ENCODE measurements at regions not wholly inside any gene's neighbourhood (a gene's known extent, or its start where the extent isn't known, plus 50 kb on each side); places are given as distances from the start of the nearest gene placed in this dataset.

DNA sequence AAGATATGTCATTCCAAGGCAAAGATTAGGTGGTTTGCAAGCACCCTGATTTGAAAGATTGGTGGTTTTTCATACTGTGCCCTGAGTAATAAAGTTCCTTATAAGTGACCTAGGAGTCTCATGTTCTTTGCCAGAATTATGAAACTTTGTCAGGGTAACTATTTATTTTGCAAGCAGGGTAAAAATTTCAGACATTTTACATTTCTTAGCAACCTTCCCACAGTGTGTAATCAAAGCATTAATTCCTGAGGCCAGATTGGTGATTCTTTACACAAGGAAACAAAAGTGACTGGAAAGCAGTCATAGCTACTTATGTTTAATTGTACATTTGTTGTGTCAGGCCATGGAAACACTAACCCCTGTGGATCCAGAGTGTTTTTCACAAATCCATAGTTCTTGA is 998.0 kb upstream of the B3GALT2 start:
- DNase-seq, result no peak

DNA sequence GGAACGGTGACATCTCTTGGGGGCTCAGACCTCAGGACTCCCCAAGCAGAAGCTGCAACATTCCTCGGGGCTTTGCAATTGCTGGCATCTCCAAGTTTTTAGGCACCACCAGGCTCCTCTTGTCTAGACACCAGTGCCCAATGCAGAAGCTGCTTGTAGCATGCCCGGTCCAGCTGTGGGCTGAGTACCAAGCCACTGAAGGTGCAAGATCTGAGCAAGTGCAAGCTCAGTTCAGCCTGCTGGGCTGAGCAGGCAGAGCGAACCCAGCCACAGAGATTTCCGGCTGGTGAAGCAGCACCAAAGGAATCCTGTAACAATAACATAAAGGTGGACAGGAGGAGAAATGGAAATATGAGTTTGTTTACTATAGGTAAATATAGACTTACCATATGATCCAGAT is 995.4 kb upstream of the B3GALT2 start:
- DNase-seq, result no peak

DNA sequence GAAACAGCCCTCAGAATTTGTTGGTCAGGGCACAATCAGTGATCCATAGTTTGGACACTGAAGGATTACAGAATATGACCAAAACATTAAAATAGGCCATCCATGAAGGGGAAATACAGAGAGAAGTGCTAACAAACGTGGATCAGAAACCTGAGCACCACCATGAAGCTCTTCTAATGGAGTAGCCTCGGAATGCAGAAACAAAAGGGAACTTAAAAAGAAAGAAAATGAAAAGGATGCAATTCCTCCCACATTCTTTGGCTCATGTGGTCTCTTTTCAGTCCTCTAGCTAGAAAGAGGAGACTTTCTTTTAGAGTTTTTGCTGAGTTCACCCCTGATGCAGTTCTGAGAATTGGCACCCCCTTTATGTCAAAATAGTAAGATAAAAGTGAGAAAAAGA is 989.8 kb upstream of the B3GALT2 start:
- no peak for DNase-seq

DNA sequence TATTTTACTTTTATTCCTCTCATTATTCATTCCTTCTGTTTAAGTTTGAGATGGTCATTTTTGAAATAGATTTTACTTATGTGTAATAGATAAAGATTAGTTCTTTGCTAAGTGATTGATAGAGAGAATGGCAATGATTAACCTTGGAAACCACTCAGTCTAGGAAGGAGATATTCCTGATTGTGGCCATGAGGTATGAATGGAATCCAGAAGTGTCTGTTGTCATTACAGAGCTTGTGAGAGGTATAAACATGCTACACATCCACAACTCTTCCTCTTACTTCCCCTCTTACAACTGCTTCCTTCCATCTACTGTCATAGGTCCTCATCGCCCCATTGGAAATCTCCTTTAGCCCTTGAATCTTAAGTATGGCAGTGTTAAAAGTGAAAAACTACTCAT is 988.8 kb upstream of the B3GALT2 start:
- no peak for DNase-seq

DNA sequence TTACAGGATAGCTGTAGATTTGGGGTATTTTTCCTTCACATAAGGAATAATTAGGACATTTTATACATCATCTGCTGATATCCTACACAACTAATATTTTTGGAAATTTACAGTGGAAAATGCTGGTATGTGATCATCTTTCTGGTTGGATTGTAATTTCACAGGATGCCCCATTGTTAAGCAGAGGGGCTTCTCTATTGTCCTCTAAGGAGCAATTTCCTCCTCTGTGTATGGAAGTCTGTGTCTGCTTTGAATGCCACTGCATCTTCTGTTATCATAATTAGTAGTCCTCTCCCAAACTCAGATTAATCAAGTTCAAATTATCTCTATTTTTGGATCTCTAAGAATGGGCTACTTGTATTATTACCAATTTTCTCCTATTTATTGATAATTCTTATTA is 988.1 kb upstream of the B3GALT2 start:
- DNase-seq, result peak; percentile 6

DNA sequence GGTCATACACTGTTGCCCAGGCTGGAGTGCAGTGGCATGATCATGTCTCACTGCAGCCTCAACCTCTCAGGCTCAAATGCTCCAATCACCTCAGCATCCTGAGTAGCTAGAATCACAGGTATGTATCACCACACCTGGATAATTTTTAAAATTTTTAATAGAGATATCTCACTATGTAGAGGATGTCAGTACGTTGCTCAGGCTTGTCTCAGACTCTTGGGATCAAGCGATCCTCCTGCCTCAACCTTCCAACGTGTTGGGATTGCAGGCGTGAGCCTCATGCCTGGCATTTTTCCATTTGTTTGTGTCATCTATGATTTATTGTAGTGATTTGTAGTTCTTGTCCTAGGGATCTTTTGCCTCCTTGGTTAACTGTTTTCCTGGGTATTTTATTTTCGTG is 985.2 kb upstream of the B3GALT2 start:
- DNase-seq, result no peak

DNA sequence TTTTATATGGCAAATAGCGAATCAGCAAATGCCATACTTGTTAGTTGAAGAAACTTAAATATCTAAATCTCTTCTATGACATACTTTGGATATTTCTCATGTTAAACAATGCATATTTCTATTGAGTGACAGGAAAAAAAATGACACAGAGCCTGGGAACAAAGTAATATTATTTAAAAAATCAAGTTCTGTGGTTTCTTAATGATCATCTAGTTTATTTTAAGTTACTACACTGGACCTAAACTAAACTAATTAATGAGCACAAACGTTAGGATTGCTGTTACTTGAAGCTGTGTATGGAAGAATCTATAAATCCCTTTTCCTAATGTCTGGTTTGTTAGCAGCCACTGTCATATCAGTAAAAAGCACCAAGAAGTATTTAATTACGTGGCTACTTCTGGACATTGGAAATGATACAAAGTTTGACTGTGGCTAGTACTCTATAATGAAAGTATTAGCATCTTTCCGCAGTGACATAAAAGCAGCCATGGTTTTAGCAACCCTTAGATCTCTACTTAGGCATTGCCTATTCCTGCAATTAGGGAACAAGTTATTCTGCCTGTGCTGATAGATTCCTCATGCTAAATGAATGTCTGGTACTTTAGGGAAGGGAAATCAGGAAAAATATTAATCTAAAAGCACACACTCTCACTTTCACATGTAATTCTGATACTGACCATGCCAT is 981.7 kb upstream of the B3GALT2 start:
- no peak for DNase-seq

DNA sequence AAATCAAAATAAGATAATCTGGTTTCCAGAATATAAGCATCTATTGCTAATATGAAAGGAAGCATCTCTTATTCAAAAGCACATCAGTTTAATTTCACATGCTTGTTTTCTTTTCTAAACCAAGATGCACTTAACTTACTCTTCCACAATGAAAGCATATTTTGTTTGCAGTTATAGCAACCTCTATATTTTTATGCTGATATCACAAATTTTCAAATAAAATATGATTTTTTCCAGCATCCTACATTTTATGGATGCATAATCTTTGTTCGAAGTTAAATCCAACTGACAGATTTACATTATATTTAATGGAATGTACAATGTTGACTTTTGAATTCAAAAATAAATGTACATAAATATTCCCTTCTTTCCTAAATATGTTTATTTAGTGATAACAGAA is 978.3 kb upstream of the B3GALT2 start:
- no peak for DNase-seq

DNA sequence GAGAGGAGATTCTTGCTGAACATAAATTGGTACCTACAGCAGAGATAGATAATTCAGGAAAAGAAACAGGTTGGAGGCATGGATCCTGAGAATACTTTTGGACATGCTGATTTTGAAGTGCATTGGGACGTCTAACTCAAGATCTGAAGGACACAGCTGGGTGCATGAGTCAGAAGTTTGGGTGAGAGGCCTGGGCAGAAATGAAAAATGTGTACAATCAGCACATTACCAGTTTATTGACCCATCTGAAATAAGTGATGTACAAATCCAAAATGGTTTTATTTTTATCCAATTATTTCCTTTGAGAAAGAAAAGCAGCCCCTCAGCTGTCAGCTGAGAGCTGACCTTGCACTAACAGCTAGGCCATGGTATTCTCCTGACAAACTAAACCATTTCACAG is 975.2 kb upstream of the B3GALT2 start:
- DNase-seq, result no peak

DNA sequence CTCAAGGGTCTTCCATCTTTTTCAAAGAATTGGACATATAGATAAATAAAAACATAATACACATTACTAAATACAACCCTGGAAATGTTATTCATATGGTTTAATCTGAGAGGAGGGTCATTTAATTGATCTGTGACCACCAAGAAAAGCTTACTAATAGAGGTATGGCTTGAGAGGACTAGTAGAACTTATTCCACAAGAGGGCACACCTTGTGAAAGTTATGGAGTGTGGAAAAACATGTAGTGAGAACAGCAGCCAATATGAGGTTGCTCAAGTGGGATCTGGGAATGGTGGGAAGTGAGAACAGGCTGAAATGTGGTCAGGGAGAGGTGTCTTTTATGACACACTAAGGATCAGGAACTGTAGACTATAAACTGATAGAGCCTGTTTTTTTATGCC is 973.5 kb upstream of the B3GALT2 start:
- DNase-seq, result no peak

DNA sequence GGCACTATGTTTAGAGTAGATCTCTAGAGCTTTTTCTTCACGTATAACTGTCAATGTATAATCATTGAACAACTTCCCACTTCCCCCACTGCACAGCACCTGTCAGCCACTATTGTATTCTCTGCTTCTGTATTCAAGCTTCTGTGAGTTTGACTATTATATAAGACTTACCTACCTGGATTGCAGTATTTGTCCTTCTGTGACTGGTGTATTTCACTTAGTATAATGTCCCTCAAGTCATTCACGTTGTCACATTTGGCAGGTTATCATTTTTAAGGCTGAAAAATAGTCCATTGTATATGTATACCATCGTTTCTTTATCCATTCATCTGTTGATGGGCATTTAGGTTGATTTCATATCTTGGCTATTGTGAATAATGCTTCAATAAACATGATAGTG is 969.5 kb upstream of the B3GALT2 start:
- DNase-seq, result no peak

DNA sequence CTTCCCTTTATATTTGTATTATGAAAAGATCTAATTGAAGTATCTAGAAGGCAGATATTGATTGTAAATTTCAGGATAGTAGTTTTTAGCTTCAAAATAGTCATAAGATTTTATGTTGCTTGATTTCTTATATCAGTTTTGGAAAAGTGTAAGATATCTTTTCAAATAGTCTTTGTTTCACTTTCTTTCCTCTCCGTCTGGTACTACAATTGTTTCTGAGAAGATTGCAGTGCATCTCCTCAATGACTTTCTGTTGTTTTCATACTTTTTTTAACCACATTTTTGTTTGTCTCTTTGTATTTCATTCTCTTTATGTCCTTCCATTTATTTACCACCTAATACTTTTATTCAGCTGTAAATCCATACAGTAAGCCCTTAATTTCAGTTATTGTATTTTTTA is 964.6 kb upstream of the B3GALT2 start:
- DNase-seq, result no peak

DNA sequence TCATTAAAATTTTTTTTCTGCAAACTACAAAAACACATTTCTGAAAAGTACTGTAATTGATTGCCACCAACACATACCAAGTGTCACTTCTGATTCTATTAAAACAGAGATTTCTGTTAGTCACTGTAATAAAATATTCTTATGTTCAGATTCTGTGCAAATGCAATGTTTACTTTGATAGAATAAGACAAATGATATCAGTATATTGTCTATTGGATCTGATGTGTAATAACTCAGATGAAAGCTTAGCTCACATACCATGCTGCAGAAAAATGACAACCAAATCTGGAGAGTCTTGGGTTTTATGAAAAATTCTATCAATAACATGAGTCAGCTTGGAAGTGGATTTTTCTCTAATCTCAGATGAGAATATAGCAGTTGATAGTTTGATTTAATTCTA is 963.8 kb upstream of the B3GALT2 start:
- no peak for DNase-seq

DNA sequence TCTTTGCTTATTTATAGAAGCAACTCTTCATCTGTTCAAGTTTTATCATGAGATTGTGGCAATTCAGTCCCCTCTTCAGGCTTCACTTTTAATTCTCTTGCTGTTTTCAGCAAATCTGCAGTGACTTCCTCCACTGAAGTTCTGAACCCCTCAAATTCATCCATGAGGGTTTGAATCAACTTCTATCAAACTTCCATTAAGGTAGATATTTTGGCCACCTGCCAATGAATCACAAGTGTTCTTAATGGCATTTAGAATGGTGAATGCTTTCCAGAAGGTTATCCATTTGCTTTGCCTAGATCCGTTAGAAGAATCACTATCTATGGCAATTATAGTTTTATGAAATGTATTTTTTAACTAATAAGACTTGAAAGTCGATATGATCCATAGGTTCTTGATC is 946.7 kb upstream of the B3GALT2 start:
- peak; percentile 1 for DNase-seq

DNA sequence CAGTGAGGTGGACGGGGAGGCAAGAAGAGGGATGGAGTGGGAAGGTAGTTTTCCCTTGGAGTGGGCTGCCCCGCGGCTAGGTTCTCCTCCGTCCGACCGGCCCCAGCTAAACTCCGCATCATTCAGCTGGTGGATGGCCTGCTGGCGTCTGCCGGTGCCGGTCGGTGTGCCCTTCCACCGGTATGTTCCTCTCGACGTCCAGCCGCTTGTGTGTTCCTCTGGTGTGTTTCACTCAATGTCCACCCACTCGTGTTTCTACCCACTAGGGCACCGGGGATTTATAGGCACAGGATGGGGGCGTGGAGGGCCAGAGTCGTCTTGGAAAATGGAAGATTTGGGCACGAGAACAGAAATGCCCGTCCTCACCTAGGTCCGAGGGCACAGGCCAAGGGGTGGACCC is 931.7 kb upstream of the B3GALT2 start:
- no peak for DNase-seq

DNA sequence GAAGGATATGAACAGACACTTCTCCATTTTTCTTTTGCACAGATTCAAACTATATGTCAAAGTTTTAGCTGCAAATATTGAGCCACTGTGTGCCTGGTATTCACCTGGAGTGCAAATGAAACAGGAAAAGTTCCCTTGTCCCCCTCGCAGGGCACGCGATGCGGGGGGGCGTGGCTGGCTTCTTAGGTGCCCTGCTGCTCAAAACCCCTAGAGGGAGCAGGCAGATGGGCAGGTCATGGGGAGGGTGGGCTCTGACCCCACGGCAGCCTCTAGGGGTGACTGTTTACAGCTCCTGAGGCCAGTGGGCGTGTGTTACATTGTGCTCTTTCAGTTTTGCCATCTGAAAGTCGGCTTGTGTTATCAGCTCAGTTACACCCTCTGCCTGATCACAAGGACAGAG is 931.2 kb upstream of the B3GALT2 start:
- DNase-seq, result no peak

DNA sequence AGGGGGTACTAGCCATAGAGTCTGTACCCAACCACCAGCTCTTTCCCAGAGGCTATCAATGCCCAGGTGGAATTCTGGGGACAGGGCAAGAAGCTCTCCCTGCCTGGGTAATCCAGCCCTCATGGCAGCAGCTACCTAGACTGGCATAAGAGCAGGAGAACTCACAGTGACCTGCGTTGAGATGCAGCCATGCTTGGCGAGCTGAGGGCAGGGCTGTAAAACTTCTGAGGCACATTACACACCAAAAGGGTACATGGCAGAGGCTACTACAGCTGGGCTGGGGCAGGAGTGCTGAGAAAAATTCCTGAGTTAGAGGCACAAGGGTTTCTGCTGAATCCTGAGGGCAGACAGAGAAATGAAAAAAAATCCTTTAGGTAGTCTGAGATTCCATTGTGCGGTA is 927.9 kb upstream of the B3GALT2 start:
- no peak for DNase-seq

DNA sequence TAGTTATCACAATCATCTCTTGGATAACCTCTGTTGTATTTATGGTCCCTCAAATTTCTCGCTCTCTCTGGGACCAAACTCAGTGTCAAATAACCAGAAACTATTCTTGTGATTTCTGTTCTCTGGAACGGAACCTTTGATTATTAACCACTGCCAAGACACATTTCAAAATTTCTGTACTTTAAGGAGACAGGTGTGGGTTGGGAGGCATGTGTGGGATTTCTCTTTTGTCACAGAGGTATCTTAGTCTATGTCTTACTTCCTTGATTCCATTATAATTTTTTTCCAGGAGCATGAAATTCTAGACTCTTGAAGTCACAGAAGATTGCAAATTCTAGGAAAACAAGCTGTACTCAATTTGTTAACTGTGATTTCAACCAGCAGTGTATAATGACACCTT is 919.0 kb upstream of the B3GALT2 start:
- no peak for DNase-seq

DNA sequence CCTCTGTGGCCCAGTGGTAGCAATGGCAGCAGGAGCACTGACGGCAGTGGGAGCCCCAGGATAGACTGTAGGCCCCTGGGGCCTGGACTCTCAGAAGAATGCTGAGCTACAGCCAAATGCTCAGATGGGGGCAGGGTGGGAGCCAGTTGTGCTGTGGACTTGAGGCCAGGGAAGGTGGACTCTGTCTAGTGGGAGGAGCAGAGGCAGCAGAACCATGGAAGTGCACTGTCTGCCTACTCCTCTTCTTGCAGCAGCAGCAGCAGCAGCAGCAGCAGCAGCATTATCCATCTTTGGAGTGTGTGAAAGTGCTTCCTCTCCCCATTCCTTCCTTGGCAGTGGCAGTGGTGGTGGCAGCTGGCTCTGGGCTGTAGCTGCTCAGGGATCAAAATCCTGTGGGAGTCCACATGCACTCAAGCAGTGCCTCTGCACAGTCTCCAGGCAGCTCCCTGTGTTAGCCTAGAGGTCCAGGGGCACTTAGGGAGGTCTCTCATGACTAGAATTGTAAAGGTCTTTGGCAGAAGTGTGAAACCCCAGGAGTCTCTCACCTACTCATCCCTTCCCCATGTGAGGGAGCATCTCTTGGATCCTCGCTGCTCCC is 917.9 kb upstream of the B3GALT2 start:
- peak; percentile 34 for DNase-seq

DNA sequence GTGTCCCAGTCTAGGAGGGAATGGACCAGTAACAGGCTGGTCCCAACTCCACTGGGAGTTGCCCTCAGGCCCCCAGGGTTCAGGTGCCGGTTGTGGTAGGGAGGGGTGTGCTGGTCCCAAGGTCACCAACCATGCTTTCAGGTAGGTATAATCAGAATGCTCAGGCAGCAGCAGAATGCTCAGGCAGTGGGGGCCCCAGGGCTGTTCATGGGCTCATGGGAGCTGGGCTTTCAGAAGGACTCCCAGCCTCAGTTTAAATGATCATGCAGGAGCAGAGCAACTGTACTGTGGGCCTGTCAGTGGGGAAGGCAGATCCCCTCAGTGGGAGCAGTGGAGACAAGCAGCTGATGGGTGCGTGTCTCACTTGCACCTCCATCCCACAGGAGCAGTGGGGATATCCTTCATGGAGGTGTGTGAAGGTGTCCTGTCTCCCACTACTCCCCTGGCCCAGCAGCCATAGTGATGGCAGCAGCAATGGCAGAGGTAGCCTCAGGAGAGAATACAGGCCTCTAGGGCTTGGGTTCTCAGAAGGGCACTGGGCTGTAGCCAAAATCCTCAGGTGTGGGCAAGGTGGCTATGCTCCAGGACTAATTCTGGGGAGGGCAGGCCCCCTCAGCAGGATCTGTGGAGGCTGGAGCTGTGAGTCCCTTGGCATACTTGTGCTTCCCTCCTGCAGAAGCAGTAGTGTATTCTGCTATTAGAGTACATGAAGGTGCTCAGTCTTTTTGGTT is 917.3 kb upstream of the B3GALT2 start:
- no peak for DNase-seq

DNA sequence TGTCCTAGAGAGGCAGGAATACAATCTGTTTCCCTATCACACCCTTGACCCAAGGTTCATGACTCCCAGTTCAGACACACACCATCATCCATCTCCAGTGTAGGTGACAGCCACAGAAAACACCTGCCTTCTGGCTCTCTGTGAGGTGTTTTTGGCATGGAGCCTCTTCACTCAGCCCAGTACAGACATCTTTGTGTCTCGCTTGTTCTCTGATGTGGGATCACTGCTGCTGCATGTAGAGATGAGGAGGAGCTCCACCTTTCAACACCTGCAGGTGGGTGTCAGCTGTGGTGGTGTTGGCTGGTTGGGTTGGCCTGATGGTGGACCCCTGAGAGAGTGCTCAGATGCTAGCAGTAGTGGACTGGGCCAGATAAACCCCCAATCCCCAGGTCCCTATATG is 916.7 kb upstream of the B3GALT2 start:
- no peak for DNase-seq

DNA sequence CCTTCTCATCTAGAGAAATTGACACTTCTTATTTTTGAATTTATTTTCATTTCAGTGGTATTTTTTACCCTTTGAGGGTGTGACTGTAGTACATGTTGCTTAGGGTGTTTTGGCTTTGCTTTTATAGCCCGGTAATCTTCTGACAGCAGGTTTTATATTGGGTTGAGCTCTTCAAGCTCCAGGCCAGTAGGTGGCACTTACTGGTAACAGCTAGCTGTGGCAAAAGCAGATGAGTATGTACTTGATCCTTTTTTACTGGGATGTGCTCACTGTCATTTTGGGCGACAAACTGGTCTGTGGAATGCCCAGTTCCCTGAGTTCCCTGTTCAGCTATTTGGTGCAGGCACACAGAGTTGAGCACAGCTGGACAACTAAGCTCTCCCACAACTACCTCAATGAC is 916.2 kb upstream of the B3GALT2 start:
- no peak for DNase-seq

DNA sequence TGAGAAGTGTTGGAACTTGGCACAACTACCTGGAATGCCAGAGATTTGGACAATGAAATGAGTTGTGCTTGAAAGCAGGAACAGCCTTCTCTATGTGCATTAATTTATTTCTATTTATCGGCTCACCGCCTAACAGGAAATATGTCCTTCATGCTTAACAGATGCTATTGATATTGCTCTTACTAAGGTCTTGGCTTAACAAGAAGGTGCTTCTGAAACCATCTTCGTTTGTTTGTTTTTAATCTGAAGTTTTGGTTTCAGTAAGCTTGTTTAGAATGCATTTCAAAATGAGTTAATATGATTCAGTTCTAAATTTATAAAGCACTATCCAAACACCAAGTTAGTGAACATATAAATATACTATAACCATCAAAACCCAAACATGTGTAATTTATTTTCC is 898.3 kb upstream of the B3GALT2 start:
- DNase-seq, result no peak

DNA sequence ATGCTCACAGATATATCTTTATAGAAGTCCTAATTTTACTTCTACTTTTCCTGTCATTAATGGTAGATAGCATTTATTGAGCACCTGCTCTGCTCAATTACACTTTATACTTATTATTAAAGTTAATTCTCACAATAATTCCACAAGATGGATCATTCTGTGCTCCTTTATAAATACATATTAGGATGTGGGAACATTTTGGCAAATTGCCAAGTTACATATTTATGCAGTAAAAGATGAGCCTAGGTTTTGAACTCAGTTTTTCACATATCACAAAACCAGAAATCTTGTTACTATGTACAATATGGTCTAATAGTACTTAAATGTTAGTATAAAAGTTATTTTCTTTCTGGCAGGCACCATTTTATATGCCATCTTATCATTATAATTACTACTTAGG is 895.0 kb upstream of the B3GALT2 start:
- no peak for DNase-seq

DNA sequence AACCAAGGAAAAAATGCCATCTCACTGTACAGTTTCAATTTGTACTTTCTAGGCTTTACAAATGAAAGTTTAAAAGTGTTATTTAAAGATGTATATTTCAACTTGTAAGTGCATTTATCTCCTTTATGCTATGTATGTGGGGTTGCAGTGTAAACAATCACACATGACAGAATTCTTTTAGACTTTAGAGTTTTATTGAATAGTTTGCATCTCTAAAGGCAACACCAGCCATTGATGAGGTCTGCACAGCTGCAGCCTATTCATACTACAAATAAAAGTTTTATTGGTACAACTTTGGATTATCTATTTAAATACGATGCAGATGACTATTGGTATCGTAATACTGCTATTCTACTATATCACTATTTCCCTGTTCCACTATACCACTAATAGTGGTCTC is 894.4 kb upstream of the B3GALT2 start:
- no peak for DNase-seq
